ENCODE measurements at regions not wholly inside any gene's neighbourhood (a gene's known extent, or its start where the extent isn't known, plus 50 kb on each side); places are given as distances from the start of the nearest gene placed in this dataset.

DNA sequence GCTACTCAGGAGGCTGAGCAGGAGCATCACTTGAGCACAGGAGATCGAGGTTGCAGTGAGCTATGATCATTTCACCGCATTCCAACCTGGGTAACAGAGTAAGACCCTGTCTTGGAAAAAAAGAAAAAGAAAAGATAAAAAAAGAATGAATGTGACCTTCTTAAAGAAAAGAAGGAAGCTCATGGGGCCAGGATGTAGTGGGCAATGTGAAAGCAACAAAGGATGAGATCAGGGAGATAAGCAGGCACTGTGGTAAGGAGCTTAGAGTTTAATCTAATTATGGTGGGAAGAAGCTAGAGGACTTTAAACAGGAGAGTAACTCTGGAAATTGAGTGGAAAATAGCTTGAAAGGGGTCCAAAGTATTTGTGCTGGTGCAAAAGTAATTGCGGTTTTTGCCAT is 231.6 kb upstream of the UBE2E2 start:
- TF ChIP-seq POLR2A (IDR thresholded peaks at IDR 0.05; ENCODE audit: low read length) = no peak
- no peak for TF ChIP-seq GATA1 (IDR thresholded peaks at IDR 0.05; ENCODE audit: low read depth, low read length)

Measured in erythroblast (primary cell).